ENCODE measurements at regions not wholly inside any gene's neighbourhood (a gene's known extent, or its start where the extent isn't known, plus 50 kb on each side); places are given as distances from the start of the nearest gene placed in this dataset.
"Not testable (repeated sequence)": the region's sequence is repeated elsewhere in the genome, so short reads cannot be mapped to it uniquely, and the experiment has no call there.

DNA sequence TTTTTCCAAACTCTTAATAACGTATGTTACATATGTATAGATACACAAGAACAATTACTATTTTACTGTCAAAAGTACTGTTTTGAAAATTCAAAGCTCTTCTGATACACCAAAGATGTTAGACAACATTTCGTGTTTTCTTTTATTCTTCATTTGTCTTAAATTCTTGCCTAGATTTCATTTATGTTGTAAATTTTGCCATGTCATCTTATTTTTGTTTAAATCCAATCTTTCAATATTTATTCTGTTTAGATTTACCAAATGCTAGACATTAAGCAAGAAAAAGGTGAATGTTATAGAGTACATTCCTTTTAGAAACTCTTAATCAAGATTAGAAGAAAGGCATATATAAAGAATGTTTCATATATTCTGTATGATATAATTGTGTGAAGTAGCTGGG, 876.9 kb downstream of the KCNT2 start:
- DNase-seq (no peak), ATAC-seq (no peak)
- intact Hi-C loops (cut with DNase I) = no loop called here
- no peaks in the 10 kb centered on the region for H3K36me3 ChIP-seq
- H3K27me3 ChIP-seq (ENCODE audit: low read depth) = no peaks in the 10 kb centered on the region
- H3K4me1 ChIP-seq = no peaks in the 10 kb centered on the region
- no peak overlapping the region for H3K4me3 ChIP-seq
- no peak for TF ChIP-seq CTCF (IDR thresholded peaks at IDR 0.05)
- no peaks in the 10 kb centered on the region for H3K9me3 ChIP-seq
- H3K27ac ChIP-seq = no peak overlapping the region

DNA sequence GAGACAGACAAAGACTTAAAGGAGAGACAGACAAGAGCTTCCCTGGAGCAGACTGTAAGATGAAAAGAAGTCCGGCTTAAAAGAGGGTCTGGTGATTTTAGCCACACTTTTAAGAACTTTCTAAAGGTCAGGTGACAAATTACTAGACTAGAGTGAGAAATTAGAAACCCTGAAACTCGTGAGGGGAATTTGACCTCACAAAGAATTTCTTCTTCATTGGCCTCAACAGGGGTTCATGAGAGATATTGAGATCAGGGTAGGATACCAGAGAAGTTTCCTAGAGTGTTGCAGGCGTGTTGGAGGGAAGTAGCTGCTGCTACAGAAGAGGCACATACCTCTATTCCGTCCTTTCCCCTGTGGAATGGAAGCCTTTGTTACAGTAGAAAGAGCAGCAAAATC, 884.4 kb downstream of the KCNT2 start:
- TF ChIP-seq CTCF (IDR thresholded peaks at IDR 0.05) = no peak
- ATAC-seq (no peak), DNase-seq (no peak)
- H3K36me3 ChIP-seq = no peaks in the 10 kb centered on the region
- no peaks in the 10 kb centered on the region for H3K4me1 ChIP-seq
- no peak overlapping the region for H3K27ac ChIP-seq
- no peak overlapping the region for H3K4me3 ChIP-seq
- no peaks in the 10 kb centered on the region for H3K27me3 ChIP-seq (ENCODE audit: low read depth)
- intact Hi-C loops (cut with DNase I) = no loop called here
- no peaks in the 10 kb centered on the region for H3K9me3 ChIP-seq

GRCh38 chr1:195722852-195723795, 885.1 kb downstream of the KCNT2 start:
- H3K4me1 ChIP-seq; H3K27ac ChIP-seq; ATAC-seq; H3K27me3 ChIP-seq (ENCODE audit: low read depth); DNase-seq; H3K36me3 ChIP-seq; H3K4me3 ChIP-seq; H3K9me3 ChIP-seq; intact Hi-C loops (cut with DNase I): not testable (repeated sequence)

DNA sequence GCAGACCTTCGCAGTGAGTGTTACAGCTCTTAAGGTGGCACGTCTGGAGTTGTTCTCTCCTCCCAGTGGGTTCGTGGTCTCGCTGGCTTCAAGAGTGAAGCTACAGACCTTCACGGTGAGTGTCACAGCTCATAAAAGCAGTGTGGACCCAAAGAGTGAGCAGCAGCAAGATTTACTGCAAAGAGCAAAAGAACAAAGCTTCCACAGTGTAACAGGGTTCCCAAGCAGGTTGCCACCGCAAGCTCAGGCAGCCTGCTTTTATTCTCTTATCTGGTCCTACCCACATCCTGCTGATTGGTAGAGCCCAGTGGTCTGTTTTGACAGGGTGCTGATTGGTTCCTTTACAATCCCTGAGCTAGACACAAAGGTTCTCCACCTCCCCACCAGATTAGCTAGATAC, 886.1 kb downstream of the KCNT2 start:
- intact Hi-C loops (cut with DNase I); H3K4me3 ChIP-seq; DNase-seq: not testable (repeated sequence)

DNA sequence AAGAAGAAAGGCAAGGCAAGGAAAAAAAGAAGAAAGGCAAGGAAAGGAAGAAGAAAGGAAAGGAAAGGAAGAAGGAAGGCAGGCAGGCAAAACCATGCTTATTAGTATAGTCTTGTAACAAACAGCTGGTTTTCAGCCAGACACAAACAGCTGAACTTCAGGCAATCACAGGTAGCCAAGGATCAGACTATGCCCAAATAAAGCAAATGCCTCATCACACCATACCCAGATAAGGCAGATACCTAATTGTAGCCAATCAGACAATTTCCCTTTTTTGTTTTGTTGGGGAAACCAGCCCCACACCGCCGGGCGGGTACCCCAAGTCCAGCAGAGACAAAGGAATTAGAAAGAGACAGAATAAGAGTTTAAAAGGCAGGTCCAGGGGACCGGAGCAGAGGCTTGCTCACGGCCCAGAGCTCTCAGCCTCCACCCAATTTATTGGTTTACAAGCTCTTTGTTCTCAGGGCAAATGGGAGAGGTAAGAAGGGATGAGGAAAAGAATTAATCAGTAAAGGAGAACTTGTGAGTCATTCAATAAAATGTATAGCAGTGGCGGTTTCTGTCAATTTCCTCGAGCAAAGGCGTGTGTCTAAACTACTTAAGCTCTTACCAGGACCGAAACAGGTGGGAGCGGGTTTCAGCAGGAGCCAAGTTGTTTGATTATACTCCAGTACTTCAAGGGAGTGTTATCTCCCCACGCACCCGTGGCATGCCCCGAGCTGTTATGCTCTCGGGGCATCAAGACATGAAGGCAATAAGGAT, 886.8 kb downstream of the KCNT2 start:
- intact Hi-C loops (cut with DNase I) = no loop called here
- no peaks in the 10 kb centered on the region for H3K4me1 ChIP-seq
- no peaks in the 10 kb centered on the region for H3K9me3 ChIP-seq
- no peak for ATAC-seq
- H3K36me3 ChIP-seq = no peaks in the 10 kb centered on the region
- H3K27me3 ChIP-seq (ENCODE audit: low read depth) = no peaks in the 10 kb centered on the region
- no peak for DNase-seq
- no peak overlapping the region for H3K27ac ChIP-seq
- no peak overlapping the region for H3K4me3 ChIP-seq
- TF ChIP-seq CTCF (IDR thresholded peaks at IDR 0.05) = no peak

More for the DNA sequence above, 886.1 kb downstream of the KCNT2 start:
- H3K27me3 ChIP-seq (ENCODE audit: low read depth); H3K4me1 ChIP-seq; H3K36me3 ChIP-seq; H3K9me3 ChIP-seq; H3K27ac ChIP-seq; ATAC-seq: not testable (repeated sequence)

GRCh38 chr1:195717651-195718050, 890.6 kb downstream of the KCNT2 start:
- no peaks in the 10 kb centered on the region for H3K36me3 ChIP-seq
- intact Hi-C loops (cut with DNase I) = no loop called here
- peak; percentile 8 for TF ChIP-seq CTCF (IDR thresholded peaks at IDR 0.05)
- H3K9me3 ChIP-seq = no peaks in the 10 kb centered on the region
- ATAC-seq (no peak), DNase-seq (no peak)
- H3K27ac ChIP-seq = no peak overlapping the region
- H3K27me3 ChIP-seq (ENCODE audit: low read depth) = no peaks in the 10 kb centered on the region
- H3K4me3 ChIP-seq = no peak overlapping the region
- H3K4me1 ChIP-seq = no peaks in the 10 kb centered on the region
